ENCODE measurements at regions not wholly inside any gene's neighbourhood (a gene's known extent, or its start where the extent isn't known, plus 50 kb on each side); places are given as distances from the start of the nearest gene placed in this dataset.

GRCh38 chr4:65242156-65242846 is 428.0 kb downstream of the EPHA5 start:
- no peak overlapping the region for H4K12ac ChIP-seq (ENCODE audit: low read depth, low read length)
- H3K18ac ChIP-seq (ENCODE audit: low read length): no peak overlapping the region
- no peak overlapping the region for H2BK120ac ChIP-seq (ENCODE audit: insufficient read depth, low read length, poor library complexity)
- no peaks in the 10 kb centered on the region for H3K27me3 ChIP-seq (ENCODE audit: insufficient read depth, low read length)
- WGBS (ENCODE audit: extremely low coverage, insufficient coverage, insufficient read length): no CpG with 5 or more reads among the region's 16 CpGs
- H2BK12ac ChIP-seq (ENCODE audit: low read length): no peak overlapping the region
- no peak overlapping the region for H3K4me2 ChIP-seq (ENCODE audit: low read length)
- no peak overlapping the region for H3K4me3 ChIP-seq (ENCODE audit: low read depth, low read length)
- no peaks in the 10 kb centered on the region for H3K4me1 ChIP-seq (ENCODE audit: control insufficient read depth in 1 of 2, insufficient read depth in 2 of 2, low read length in 2 of 2)
- H2BK5ac ChIP-seq (ENCODE audit: low read depth, low read length, poor library complexity): no peak overlapping the region
- no peak for DNase-seq
- H3K79me2 ChIP-seq (ENCODE audit: control insufficient read depth, insufficient read depth, low read length, poor library complexity): no peaks in the 10 kb centered on the region
- H2AFZ ChIP-seq (ENCODE audit: insufficient read depth, low read length, poor library complexity): no peak overlapping the region
- no peak overlapping the region for H2AK5ac ChIP-seq (ENCODE audit: low read length)
- no peak overlapping the region for H4K91ac ChIP-seq (ENCODE audit: low read depth, low read length)
- peaks cover 3% of the 10 kb centered on the region for H3K9me3 ChIP-seq (ENCODE audit: insufficient read depth, low read depth, low read length)
- no peak overlapping the region for H3K14ac ChIP-seq (ENCODE audit: low read length)
- no peak overlapping the region for H3K9ac ChIP-seq (ENCODE audit: low read length)
- H4K8ac ChIP-seq (ENCODE audit: low read depth, low read length): no peak overlapping the region
- H3K4ac ChIP-seq (ENCODE audit: low read depth, low read length): no peak overlapping the region
- no peak overlapping the region for H3K27ac ChIP-seq (ENCODE audit: low read depth, low read length)
- H3K23ac ChIP-seq (ENCODE audit: low read length): no peak overlapping the region
- no peaks in the 10 kb centered on the region for H3K36me3 ChIP-seq (ENCODE audit: control insufficient read depth in 1 of 2, insufficient read depth in 2 of 2, low read length in 2 of 2)
- no peaks in the 10 kb centered on the region for H3K79me1 ChIP-seq (ENCODE audit: low read length)

- Histone ChIP-seq H3K9ac (ENCODE audit: low read length) (peak overlapping the region; percentile 74), H3K79me2 (ENCODE audit: control insufficient read depth, insufficient read depth, low read length, poor library complexity) (no peaks in the 10 kb centered on the region), H3K4ac (ENCODE audit: low read depth, low read length) (no peak overlapping the region), H2AK5ac (ENCODE audit: low read length) (no peak overlapping the region), H3K4me3 (ENCODE audit: low read depth, low read length) (peak overlapping the region; percentile 13), H3K4me1 (ENCODE audit: control insufficient read depth in 1 of 2, insufficient read depth in 2 of 2, low read length in 2 of 2) (no peaks in the 10 kb centered on the region), H4K12ac (ENCODE audit: low read depth, low read length) (no peak overlapping the region), H3K14ac (ENCODE audit: low read length) (no peak overlapping the region), H3K27ac (ENCODE audit: low read depth, low read length) (no peak overlapping the region), H3K9me3 (ENCODE audit: insufficient read depth, low read depth, low read length) (peaks cover 3% of the 10 kb centered on the region), H3K79me1 (ENCODE audit: low read length) (no peaks in the 10 kb centered on the region), H3K18ac (ENCODE audit: low read length) (no peak overlapping the region), H3K27me3 (ENCODE audit: insufficient read depth, low read length) (no peaks in the 10 kb centered on the region), H3K36me3 (ENCODE audit: control insufficient read depth in 1 of 2, insufficient read depth in 2 of 2, low read length in 2 of 2) (no peaks in the 10 kb centered on the region), H2BK120ac (ENCODE audit: insufficient read depth, low read length, poor library complexity) (no peak overlapping the region), H4K91ac (ENCODE audit: low read depth, low read length) (no peak overlapping the region), H2BK5ac (ENCODE audit: low read depth, low read length, poor library complexity) (no peak overlapping the region), H2BK12ac (ENCODE audit: low read length) (no peak overlapping the region), H4K8ac (ENCODE audit: low read depth, low read length) (no peak overlapping the region), H3K23ac (ENCODE audit: low read length) (no peak overlapping the region), H2AFZ (ENCODE audit: insufficient read depth, low read length, poor library complexity) (no peak overlapping the region), H3K4me2 (ENCODE audit: low read length) (no peak overlapping the region)
- WGBS (ENCODE audit: extremely low coverage, insufficient coverage, insufficient read length): no CpG with 5 or more reads among the region's 26 CpGs
- DNase-seq: peak; percentile 2 to 44
These were observed 428.9 kb downstream of the EPHA5 start for GRCh38 chr4:65241257-65241997.

GRCh38 chr4:65234061-65234460 is 436.2 kb downstream of the EPHA5 start:
- Histone ChIP-seq H4K91ac (ENCODE audit: low read depth, low read length) (no peak overlapping the region), H3K4me1 (ENCODE audit: control insufficient read depth in 1 of 2, insufficient read depth in 2 of 2, low read length in 2 of 2) (no peaks in the 10 kb centered on the region), H3K27ac (ENCODE audit: low read depth, low read length) (no peak overlapping the region), H3K79me2 (ENCODE audit: control insufficient read depth, insufficient read depth, low read length, poor library complexity) (no peaks in the 10 kb centered on the region), H3K9me3 (ENCODE audit: insufficient read depth, low read depth, low read length) (no peaks in the 10 kb centered on the region), H3K36me3 (ENCODE audit: control insufficient read depth in 1 of 2, insufficient read depth in 2 of 2, low read length in 2 of 2) (no peaks in the 10 kb centered on the region), H3K4me3 (ENCODE audit: low read depth, low read length) (no peak overlapping the region), H3K23ac (ENCODE audit: low read length) (no peak overlapping the region), H3K18ac (ENCODE audit: low read length) (no peak overlapping the region), H4K8ac (ENCODE audit: low read depth, low read length) (no peak overlapping the region), H2BK5ac (ENCODE audit: low read depth, low read length, poor library complexity) (no peak overlapping the region), H3K9ac (ENCODE audit: low read length) (no peak overlapping the region), H2BK12ac (ENCODE audit: low read length) (no peak overlapping the region), H3K4ac (ENCODE audit: low read depth, low read length) (no peak overlapping the region), H3K27me3 (ENCODE audit: insufficient read depth, low read length) (no peaks in the 10 kb centered on the region), H2AK5ac (ENCODE audit: low read length) (no peak overlapping the region), H4K12ac (ENCODE audit: low read depth, low read length) (no peak overlapping the region), H3K4me2 (ENCODE audit: low read length) (no peak overlapping the region), H3K14ac (ENCODE audit: low read length) (no peak overlapping the region), H2BK120ac (ENCODE audit: insufficient read depth, low read length, poor library complexity) (no peak overlapping the region), H3K79me1 (ENCODE audit: low read length) (no peaks in the 10 kb centered on the region), H2AFZ (ENCODE audit: insufficient read depth, low read length, poor library complexity) (no peak overlapping the region)
- no peak for DNase-seq
- WGBS (ENCODE audit: extremely low coverage, insufficient coverage, insufficient read length): no CpG with 5 or more reads among the region's 2 CpGs

GRCh38 chr4:65227628-65228027 is 442.7 kb downstream of the EPHA5 start:
- H3K9ac ChIP-seq (ENCODE audit: low read length): no peak overlapping the region
- H2BK120ac ChIP-seq (ENCODE audit: insufficient read depth, low read length, poor library complexity): no peak overlapping the region
- no peak overlapping the region for H3K14ac ChIP-seq (ENCODE audit: low read length)
- no peaks in the 10 kb centered on the region for H3K27me3 ChIP-seq (ENCODE audit: insufficient read depth, low read length)
- no peak overlapping the region for H3K18ac ChIP-seq (ENCODE audit: low read length)
- no peak for DNase-seq
- H4K91ac ChIP-seq (ENCODE audit: low read depth, low read length): no peak overlapping the region
- H3K9me3 ChIP-seq (ENCODE audit: insufficient read depth, low read depth, low read length): no peaks in the 10 kb centered on the region
- H3K79me2 ChIP-seq (ENCODE audit: control insufficient read depth, insufficient read depth, low read length, poor library complexity): no peaks in the 10 kb centered on the region
- no peak overlapping the region for H3K23ac ChIP-seq (ENCODE audit: low read length)
- H2BK5ac ChIP-seq (ENCODE audit: low read depth, low read length, poor library complexity): no peak overlapping the region
- no peak overlapping the region for H2AFZ ChIP-seq (ENCODE audit: insufficient read depth, low read length, poor library complexity)
- H2BK12ac ChIP-seq (ENCODE audit: low read length): no peak overlapping the region
- no peaks in the 10 kb centered on the region for H3K79me1 ChIP-seq (ENCODE audit: low read length)
- no peaks in the 10 kb centered on the region for H3K4me1 ChIP-seq (ENCODE audit: control insufficient read depth in 1 of 2, insufficient read depth in 2 of 2, low read length in 2 of 2)
- no peaks in the 10 kb centered on the region for H3K36me3 ChIP-seq (ENCODE audit: control insufficient read depth in 1 of 2, insufficient read depth in 2 of 2, low read length in 2 of 2)
- no peak overlapping the region for H3K4me2 ChIP-seq (ENCODE audit: low read length)
- no peak overlapping the region for H3K4ac ChIP-seq (ENCODE audit: low read depth, low read length)
- H4K12ac ChIP-seq (ENCODE audit: low read depth, low read length): no peak overlapping the region
- H4K8ac ChIP-seq (ENCODE audit: low read depth, low read length): no peak overlapping the region
- no peak overlapping the region for H3K27ac ChIP-seq (ENCODE audit: low read depth, low read length)
- no peak overlapping the region for H3K4me3 ChIP-seq (ENCODE audit: low read depth, low read length)
- no peak overlapping the region for H2AK5ac ChIP-seq (ENCODE audit: low read length)
